ENCODE measurements at regions not wholly inside any gene's neighbourhood (a gene's known extent, or its start where the extent isn't known, plus 50 kb on each side); places are given as distances from the start of the nearest gene placed in this dataset.

- no peak for TF ChIP-seq TAF1 (IDR thresholded peaks at IDR 0.05; ENCODE audit: low read depth)
- no peak for TF ChIP-seq YY1 (IDR thresholded peaks at IDR 0.05; ENCODE audit: low read depth)
- no peak for TF ChIP-seq ZBTB7A (IDR thresholded peaks at IDR 0.05; ENCODE audit: low read depth)
- TF ChIP-seq RAD21 (IDR thresholded peaks at IDR 0.05; ENCODE audit: low read depth): no peak
- no peak for TF ChIP-seq USF1 (IDR thresholded peaks at IDR 0.05)
- no peak for TF ChIP-seq MAX (IDR thresholded peaks at IDR 0.05)
- TF ChIP-seq EP300 (IDR thresholded peaks at IDR 0.05; ENCODE audit: borderline replicate concordance): no peak
- no peak for TF ChIP-seq FOXM1 (IDR thresholded peaks at IDR 0.05; ENCODE audit: borderline replicate concordance, low read depth)
- no peak for TF ChIP-seq TEAD4 (IDR thresholded peaks at IDR 0.05)
- no peak for TF ChIP-seq CREB1 (IDR thresholded peaks at IDR 0.05; ENCODE audit: low read depth)
- TF ChIP-seq CEBPB (IDR thresholded peaks at IDR 0.05): no peak
- no peak for TF ChIP-seq EGR1 (IDR thresholded peaks at IDR 0.05)
- no peak for TF ChIP-seq TCF12 (IDR thresholded peaks at IDR 0.05; ENCODE audit: low read depth)
- TF ChIP-seq, protein P1, sequence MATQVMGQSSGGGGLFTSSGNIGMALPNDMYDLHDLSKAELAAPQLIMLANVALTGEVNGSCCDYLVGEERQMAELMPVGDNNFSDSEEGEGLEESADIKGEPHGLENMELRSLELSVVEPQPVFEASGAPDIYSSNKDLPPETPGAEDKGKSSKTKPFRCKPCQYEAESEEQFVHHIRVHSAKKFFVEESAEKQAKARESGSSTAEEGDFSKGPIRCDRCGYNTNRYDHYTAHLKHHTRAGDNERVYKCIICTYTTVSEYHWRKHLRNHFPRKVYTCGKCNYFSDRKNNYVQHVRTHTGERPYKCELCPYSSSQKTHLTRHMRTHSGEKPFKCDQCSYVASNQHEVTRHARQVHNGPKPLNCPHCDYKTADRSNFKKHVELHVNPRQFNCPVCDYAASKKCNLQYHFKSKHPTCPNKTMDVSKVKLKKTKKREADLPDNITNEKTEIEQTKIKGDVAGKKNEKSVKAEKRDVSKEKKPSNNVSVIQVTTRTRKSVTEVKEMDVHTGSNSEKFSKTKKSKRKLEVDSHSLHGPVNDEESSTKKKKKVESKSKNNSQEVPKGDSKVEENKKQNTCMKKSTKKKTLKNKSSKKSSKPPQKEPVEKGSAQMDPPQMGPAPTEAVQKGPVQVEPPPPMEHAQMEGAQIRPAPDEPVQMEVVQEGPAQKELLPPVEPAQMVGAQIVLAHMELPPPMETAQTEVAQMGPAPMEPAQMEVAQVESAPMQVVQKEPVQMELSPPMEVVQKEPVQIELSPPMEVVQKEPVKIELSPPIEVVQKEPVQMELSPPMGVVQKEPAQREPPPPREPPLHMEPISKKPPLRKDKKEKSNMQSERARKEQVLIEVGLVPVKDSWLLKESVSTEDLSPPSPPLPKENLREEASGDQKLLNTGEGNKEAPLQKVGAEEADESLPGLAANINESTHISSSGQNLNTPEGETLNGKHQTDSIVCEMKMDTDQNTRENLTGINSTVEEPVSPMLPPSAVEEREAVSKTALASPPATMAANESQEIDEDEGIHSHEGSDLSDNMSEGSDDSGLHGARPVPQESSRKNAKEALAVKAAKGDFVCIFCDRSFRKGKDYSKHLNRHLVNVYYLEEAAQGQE (IDR thresholded peaks at IDR 0.05; ENCODE audit: low read depth): no peak
- no peak for TF ChIP-seq NFIC (IDR thresholded peaks at IDR 0.05)
Measured at GRCh38 chr6:164928728-164929407, 380.5 kb downstream of the C6orf118 start.

DNA sequence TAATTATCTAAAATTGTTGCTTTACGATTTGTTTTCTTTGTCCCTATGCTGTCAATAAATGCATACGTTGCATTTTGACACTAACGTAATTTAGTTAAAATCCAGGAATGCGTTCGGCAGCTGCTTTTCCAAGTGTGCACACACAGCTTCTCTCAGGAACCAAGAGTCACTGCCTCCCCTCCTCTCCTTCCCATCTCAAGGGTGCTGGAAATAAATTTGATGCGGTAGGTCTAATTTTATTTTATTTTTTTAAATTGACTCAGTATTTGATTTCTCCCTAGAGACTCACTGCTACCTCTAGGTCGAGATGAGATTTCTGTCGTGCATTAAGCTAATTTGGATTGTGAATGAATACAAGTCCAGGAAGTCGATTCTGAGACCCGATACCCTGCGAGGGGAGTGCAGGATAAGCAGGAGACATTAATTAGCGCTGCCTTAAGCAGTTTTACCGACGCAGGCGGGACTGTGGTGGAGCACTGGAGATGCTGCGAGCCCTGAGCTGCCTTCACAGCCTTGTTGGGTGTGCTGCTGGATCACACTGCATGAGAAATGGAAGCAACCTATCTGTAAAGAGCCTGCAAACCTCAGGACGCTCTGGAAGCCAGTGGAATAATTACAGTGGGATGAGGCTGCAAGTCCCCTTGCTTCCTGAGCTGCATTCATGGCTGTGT lies 381.2 kb downstream of the C6orf118 start:
- no peak for TF ChIP-seq CREB1 (IDR thresholded peaks at IDR 0.05; ENCODE audit: low read depth)
- TF ChIP-seq CEBPB (IDR thresholded peaks at IDR 0.05): no peak
- no peak for TF ChIP-seq TCF12 (IDR thresholded peaks at IDR 0.05; ENCODE audit: low read depth)
- TF ChIP-seq RAD21 (IDR thresholded peaks at IDR 0.05; ENCODE audit: low read depth): no peak
- TF ChIP-seq FOXM1 (IDR thresholded peaks at IDR 0.05; ENCODE audit: borderline replicate concordance, low read depth): no peak
- no peak for TF ChIP-seq ZBTB7A (IDR thresholded peaks at IDR 0.05; ENCODE audit: low read depth)
- no peak for TF ChIP-seq NFIC (IDR thresholded peaks at IDR 0.05)
- TF ChIP-seq TEAD4 (IDR thresholded peaks at IDR 0.05): no peak
- TF ChIP-seq MAX (IDR thresholded peaks at IDR 0.05): no peak
- no peak for TF ChIP-seq USF1 (IDR thresholded peaks at IDR 0.05)
- TF ChIP-seq, protein P1 (IDR thresholded peaks at IDR 0.05; ENCODE audit: low read depth): no peak
- TF ChIP-seq YY1 (IDR thresholded peaks at IDR 0.05; ENCODE audit: low read depth): no peak
- TF ChIP-seq TAF1 (IDR thresholded peaks at IDR 0.05; ENCODE audit: low read depth): no peak
- no peak for TF ChIP-seq EP300 (IDR thresholded peaks at IDR 0.05; ENCODE audit: borderline replicate concordance)
- no peak for TF ChIP-seq EGR1 (IDR thresholded peaks at IDR 0.05)

DNA sequence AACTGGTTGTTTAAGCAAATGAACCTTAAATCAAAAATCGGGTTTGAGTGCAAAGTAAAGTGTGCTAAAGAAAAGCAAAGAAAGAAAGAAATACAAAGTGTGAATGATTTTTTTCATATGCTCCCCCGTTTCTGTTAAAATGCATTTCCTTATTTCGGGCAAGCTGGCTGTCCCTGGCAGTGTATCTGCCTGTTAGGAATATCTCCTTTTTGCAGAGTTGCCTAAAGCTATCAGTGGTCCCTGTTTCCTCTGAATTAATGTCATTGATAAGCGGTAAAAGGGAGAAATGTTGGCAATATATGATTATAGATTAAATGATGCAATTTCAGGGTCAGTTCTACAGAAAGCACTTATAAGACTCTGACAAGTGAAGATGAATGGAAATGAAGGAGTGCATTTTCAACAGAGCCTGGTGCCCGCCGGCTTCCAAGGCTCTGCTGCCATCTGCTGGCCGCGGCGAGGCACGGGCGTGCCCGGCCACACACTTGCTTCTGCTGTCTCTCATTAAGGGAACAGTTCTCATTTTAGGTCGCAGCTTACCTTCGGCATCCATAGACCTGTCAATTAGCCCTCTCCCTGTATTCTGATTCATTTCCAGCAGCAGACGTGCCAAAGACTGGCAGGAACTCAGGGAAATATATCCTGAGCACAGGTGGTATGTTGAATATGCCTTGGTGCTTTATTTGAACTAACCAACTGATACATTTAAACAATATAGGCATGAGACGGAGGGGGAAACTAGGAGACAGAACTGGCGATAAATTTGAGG lies 381.9 kb downstream of the C6orf118 start:
- TF ChIP-seq EP300 (IDR thresholded peaks at IDR 0.05; ENCODE audit: borderline replicate concordance): no peak
- peak; percentile 82 for TF ChIP-seq RAD21 (IDR thresholded peaks at IDR 0.05; ENCODE audit: low read depth)

DNA sequence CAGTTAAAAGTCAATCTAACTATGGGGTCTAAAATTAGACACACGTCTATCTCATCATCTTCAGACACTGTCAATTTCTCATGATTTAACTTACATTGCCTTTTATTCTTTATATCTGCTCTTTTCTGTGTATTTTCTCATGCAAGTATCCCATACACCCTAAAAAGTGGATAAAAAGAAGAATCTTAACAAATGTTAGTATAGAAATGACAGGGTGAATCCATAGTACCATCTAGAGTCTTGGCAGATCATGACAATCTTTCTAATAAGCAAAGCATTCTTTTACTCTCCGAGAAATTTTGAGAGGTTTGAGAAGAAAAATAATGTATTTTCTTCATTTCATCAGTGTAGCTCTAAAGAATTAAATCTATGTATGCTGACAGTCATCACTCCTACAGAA lies 382.7 kb downstream of the C6orf118 start:
- TF ChIP-seq MAX (IDR thresholded peaks at IDR 0.05) (no peak), CEBPB (IDR thresholded peaks at IDR 0.05) (no peak), EP300 (IDR thresholded peaks at IDR 0.05; ENCODE audit: borderline replicate concordance) (no peak), NFIC (IDR thresholded peaks at IDR 0.05) (no peak), USF1 (IDR thresholded peaks at IDR 0.05) (no peak), CREB1 (IDR thresholded peaks at IDR 0.05; ENCODE audit: low read depth) (no peak), TCF12 (IDR thresholded peaks at IDR 0.05; ENCODE audit: low read depth) (no peak), YY1 (IDR thresholded peaks at IDR 0.05; ENCODE audit: low read depth) (no peak), RAD21 (IDR thresholded peaks at IDR 0.05; ENCODE audit: low read depth) (no peak), TEAD4 (IDR thresholded peaks at IDR 0.05) (no peak), FOXM1 (IDR thresholded peaks at IDR 0.05; ENCODE audit: borderline replicate concordance, low read depth) (no peak), EGR1 (IDR thresholded peaks at IDR 0.05) (no peak), TAF1 (IDR thresholded peaks at IDR 0.05; ENCODE audit: low read depth) (no peak), ZBTB7A (IDR thresholded peaks at IDR 0.05; ENCODE audit: low read depth) (no peak)
- TF ChIP-seq, protein P1 (IDR thresholded peaks at IDR 0.05; ENCODE audit: low read depth): no peak
